Right cardiac atrium (tissue), 5 donors: ENCODE measurements at regions not wholly inside any gene's neighbourhood (a gene's known extent, or its start where the extent isn't known, plus 50 kb on each side); places are given as distances from the start of the nearest gene placed in this dataset.

Source experiments
- ATAC-seq, 2 donors: fragments of 200-7000 bp; cut with Tn5 transposase; one replicate each; pipeline versions ENCODE4 v1.8.0 to v1.9.1; 2020; ENCODE audit warnings: moderate library complexity in 2 of 2, mild to moderate bottlenecking in 1 of 2
- DNase-seq, 3 donors: peaks; one replicate each; pipeline ENCODE4 v3.0.0-alpha.2; 2020
- H3K27ac ChIP-seq: one replicate; pipeline ENCODE4 v1.5.1; 2013; ENCODE audit warnings: mild to moderate bottlenecking, low read length, control low read depth, moderate library complexity
- H3K27me3 ChIP-seq: one replicate; pipeline ENCODE4 v1.6.1; 2013; ENCODE audit not compliant: control insufficient read depth, insufficient read depth
- H3K4me1 ChIP-seq: one replicate; pipeline ENCODE4 v1.6.1; 2013; ENCODE audit warnings: low read length; ENCODE audit not compliant: control insufficient read depth, insufficient read depth
- H3K4me3 ChIP-seq: one replicate; pipeline ENCODE4 v1.5.1; 2013; ENCODE audit warnings: low read length, control low read depth
- H3K9me3 ChIP-seq: one replicate; pipeline ENCODE4 v1.6.1; 2013; ENCODE audit warnings: low read length; ENCODE audit not compliant: control insufficient read depth
- WGBS: extraction: QIAGEN DNeasy Blood & Tissue Kit; methylation state at CpG from one replicate; pipeline ENCODE4 v1.1.7; 2013; 5-methylcytosine and 5-hydroxymethylcytosine counted together
- intact Hi-C, 4 donors: fragments of 100-400 bp; cut with DNase I; formaldehyde crosslinking; loops; one replicate each; pipeline versions ENCODE4 v1.11.0 to v1.14.0; 2022 to 2023
- donor health status: healthy with polysubstance abuse.
- donor health status: DM: no; HTN: yes; CAD: no.
- donor health status: DM: no; HTN: no; CAD: no.
- donor health status: DM: no; HTN: yes; CAD: no; lungs with severe emphysema.
- donor health status: DM: yes; HTN: yes; CAD: no.

DNA sequence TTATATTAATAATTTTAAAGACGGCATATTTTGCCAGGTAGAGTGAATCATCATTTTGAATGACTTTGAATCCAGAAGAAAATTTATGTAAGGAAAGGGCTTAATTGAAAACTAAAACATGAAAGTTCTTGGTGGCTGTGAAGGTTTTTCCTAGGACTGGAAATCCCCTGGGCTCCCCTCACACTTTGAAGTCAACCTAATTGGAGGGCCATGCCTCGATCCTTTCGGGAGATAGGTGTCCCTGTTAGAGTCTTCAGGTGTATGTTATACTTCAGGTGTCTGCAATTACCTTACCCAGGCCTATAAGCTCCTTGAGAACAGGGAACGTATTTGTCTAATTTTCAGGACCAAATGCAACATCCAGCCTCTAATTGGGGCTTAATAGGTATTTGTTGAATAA lies 73.0 kb downstream of the ARL4C start:
- 61% methylated on average over 4 of the region's 4 CpGs for WGBS
- Histone ChIP-seq H3K4me3 (no peak overlapping the region), H3K9me3 (no peaks in the 10 kb centered on the region), H3K27me3 (no peaks in the 10 kb centered on the region), H3K27ac (no peak overlapping the region), H3K4me1 (no peaks in the 10 kb centered on the region)
- ATAC-seq = no peak
- intact Hi-C loops = no loop called here
- DNase-seq = no peak

DNA sequence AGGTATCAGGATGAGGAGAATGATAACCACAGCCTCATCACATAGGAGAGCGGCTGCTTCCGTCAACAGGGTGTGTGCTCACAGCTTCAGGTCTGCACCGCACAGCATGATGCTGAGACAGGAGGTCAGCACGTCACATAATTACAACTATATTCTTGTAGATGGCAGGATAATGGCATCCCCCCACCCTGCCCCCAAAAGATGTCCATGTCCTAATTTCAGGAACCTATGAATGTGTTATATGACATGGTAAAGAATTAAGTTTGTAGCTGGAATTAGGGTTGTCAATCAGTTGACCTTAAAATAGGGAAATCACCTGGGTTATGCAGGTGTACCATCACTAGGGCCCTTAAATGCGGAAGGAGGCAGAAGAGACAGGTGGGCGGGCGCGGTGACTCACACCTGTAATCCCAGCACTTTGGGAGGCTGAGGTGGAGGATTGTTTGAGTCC lies 73.9 kb downstream of the ARL4C start:
- no peak overlapping the region for H3K27ac ChIP-seq
- DNase-seq = no peak
- no peaks in the 10 kb centered on the region for H3K9me3 ChIP-seq
- ATAC-seq = no peak
- WGBS = 86% methylated on average over 8 of the region's 8 CpGs
- no peak overlapping the region for H3K4me3 ChIP-seq
- intact Hi-C loops = no loop called here
- H3K4me1 ChIP-seq = no peaks in the 10 kb centered on the region
- no peaks in the 10 kb centered on the region for H3K27me3 ChIP-seq

DNA sequence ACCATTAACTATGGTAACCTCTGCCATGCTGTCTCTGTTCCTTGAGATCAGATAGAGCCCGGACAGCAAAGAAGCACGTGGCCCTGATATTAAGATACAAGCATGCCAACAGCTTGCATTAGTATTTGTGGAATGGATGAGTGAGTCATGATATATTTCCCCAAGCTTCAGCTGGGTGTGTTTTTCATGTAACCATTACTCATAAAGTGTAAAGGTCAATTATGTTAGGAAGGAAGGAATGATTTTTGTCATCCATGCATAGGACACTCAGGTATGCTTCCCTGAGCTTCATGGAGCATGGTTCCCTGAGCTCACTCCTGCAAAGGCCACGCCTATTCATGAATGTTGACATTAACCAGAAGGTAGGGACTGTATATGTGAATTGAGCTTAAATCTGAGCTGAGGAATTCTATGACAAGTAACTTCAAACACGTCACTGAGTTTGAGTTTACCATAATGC lies 74.6 kb downstream of the ARL4C start:
- intact Hi-C loops = no loop called here
- H3K4me1 ChIP-seq = no peaks in the 10 kb centered on the region
- H3K4me3 ChIP-seq = no peak overlapping the region
- no peak overlapping the region for H3K27ac ChIP-seq
- no peaks in the 10 kb centered on the region for H3K9me3 ChIP-seq
- DNase-seq (no peak), ATAC-seq (no peak)
- WGBS = 52% methylated on average over 4 of the region's 4 CpGs
- no peaks in the 10 kb centered on the region for H3K27me3 ChIP-seq

DNA sequence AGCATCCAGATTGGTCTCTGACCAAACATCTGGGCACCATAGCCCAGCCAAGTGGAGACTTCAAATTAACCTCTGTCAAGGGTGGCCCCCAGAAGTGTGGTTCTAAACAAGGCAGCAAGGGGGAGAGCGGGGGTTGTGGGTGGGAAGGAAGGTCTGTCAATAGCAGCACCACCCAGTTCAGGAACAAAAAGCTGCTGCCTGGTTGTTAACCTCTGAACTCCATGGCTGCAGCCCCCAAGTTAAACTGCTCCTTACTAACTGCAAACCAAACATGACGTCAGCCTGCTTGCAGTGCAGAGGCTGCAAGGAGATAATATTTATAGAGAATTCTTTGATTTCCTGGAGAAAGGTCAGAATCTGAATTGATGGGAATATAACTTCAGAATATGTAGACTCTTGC lies 76.5 kb downstream of the ARL4C start:
- Histone ChIP-seq H3K4me1 (no peaks in the 10 kb centered on the region), H3K9me3 (no peaks in the 10 kb centered on the region), H3K4me3 (no peak overlapping the region), H3K27ac (no peak overlapping the region), H3K27me3 (no peaks in the 10 kb centered on the region)
- intact Hi-C loops = no loop called here
- DNase-seq = no peak
- peak in 1 of 2 donors; percentile 61 for ATAC-seq
- 56% methylated on average over 2 of the region's 2 CpGs for WGBS

DNA sequence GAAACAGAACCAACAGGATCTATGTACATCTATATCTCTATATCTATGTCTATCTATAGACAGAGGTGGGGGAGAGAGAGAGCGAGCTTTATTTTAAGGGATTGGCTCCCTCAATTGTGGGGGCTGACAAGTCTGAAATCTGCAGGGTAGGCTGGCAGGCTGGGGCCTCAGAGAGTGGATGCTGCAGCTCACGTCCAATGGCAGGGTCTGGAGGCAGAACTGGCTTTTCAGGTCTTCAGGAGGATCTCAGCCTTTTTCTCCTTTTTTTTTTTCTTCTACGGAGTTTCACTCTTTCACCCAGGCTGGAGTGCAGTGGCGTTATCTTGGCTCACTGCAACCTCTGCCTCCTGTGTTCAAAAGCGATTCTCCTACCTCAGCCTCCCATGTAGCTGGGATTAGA lies 77.2 kb downstream of the ARL4C start:
- H3K27me3 ChIP-seq = no peaks in the 10 kb centered on the region
- intact Hi-C loops = no loop called here
- DNase-seq (no peak), ATAC-seq (no peak)
- H3K4me1 ChIP-seq = no peaks in the 10 kb centered on the region
- H3K9me3 ChIP-seq = no peaks in the 10 kb centered on the region
- H3K4me3 ChIP-seq = no peak overlapping the region
- 96% methylated on average over 5 of the region's 5 CpGs for WGBS
- H3K27ac ChIP-seq = no peak overlapping the region

DNA sequence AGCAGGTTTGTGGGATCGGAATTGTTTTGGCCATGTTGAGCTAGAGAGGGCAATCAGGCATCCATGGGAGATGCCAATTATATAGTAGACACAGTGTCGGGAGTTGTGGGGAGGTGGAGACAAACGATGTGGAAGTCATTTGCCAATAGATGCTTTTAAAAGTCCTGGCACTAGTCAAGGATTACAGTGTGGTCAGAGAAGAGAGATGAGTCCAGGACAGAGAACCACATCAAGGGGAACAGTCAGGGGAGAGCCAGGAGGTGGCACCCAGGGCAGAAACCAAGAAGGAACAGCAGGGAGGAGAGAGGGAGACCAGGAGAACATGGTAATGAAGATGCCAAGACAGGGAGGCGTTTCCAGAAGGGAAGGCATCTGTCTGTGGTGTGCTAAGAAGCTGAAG lies 81.2 kb downstream of the ARL4C start:
- Histone ChIP-seq H3K27me3 (no peaks in the 10 kb centered on the region), H3K4me1 (no peaks in the 10 kb centered on the region), H3K27ac (no peak overlapping the region), H3K9me3 (no peaks in the 10 kb centered on the region), H3K4me3 (no peak overlapping the region)
- no peak for DNase-seq
- ATAC-seq = no peak
- intact Hi-C loops = no loop called here
- WGBS = 77% methylated on average over 4 of the region's 4 CpGs

DNA sequence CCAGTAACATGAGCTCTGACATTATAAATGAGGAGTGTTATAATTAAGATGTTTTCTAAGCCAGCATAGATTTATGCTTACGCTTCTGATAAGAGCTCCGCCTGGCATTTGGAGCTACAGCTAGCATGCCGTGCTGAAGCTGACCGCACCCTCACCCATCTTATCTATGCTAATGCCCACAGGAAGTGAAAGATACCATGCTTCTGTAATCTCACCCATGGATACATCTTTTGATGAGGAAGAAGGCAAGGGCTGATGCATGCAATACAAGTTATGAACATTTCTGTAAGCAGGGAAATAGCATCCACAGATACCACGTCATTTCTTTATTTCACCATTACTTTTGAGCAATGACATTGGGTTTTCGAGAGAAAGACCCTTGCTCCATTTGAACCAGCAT lies 82.3 kb downstream of the ARL4C start:
- no peak overlapping the region for H3K4me3 ChIP-seq
- DNase-seq = no peak
- intact Hi-C loops = no loop called here
- ATAC-seq = no peak
- no peaks in the 10 kb centered on the region for H3K4me1 ChIP-seq
- no peak overlapping the region for H3K27ac ChIP-seq
- WGBS = 65% methylated on average over 6 of the region's 6 CpGs
- no peaks in the 10 kb centered on the region for H3K9me3 ChIP-seq
- H3K27me3 ChIP-seq = no peaks in the 10 kb centered on the region

DNA sequence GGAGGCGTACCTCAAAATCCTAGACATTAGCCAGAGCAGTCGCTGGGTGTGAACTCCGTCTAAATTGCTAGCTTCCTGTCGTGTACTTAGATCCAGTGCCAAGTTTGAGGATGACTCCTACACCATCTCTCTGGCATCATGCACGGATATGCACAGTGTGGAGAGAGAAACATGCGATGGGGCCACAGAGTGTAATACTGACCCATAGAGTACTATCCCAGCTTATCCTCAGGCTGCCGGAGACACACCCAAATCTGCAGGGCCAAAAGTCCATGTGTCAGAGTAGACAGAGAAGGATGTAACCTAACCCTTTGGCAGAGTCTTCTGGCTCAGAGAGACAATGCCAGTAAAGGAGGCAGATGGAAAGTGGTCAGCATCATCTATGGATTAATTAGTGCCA lies 84.2 kb downstream of the ARL4C start:
- ATAC-seq (peak in 1 of 2 donors; percentile 84), DNase-seq (no peak)
- H3K9me3 ChIP-seq = no peaks in the 10 kb centered on the region
- H3K4me3 ChIP-seq = no peak overlapping the region
- H3K27me3 ChIP-seq = no peaks in the 10 kb centered on the region
- intact Hi-C loops = no loop called here
- 44% methylated on average over 7 of the region's 7 CpGs for WGBS
- no peaks in the 10 kb centered on the region for H3K4me1 ChIP-seq
- H3K27ac ChIP-seq = no peak overlapping the region

DNA sequence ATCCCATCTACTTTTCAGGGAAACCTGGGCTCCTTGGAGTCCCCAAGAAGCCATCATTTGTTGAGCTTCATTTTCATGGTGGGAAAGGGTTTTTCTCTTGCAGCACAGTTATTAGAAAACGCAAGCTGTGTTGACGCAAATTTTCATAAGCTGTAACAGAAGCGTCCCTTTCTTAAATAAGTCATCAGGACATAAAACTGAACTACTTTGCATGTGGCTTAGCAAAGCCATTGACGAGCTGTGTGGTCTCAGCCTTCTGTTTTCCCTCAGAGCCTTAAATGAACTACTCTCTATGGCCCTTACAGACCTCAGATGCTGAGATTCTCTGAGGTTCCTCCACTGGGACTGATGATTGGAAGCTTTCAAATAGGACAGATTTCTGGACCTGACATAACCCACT lies 85.1 kb downstream of the ARL4C start:
- Histone ChIP-seq H3K9me3 (no peaks in the 10 kb centered on the region), H3K4me3 (no peak overlapping the region), H3K4me1 (no peaks in the 10 kb centered on the region), H3K27ac (no peak overlapping the region), H3K27me3 (no peaks in the 10 kb centered on the region)
- DNase-seq (no peak), ATAC-seq (no peak)
- intact Hi-C loops = no loop called here
- WGBS = 94% methylated on average over 4 of the region's 4 CpGs

DNA sequence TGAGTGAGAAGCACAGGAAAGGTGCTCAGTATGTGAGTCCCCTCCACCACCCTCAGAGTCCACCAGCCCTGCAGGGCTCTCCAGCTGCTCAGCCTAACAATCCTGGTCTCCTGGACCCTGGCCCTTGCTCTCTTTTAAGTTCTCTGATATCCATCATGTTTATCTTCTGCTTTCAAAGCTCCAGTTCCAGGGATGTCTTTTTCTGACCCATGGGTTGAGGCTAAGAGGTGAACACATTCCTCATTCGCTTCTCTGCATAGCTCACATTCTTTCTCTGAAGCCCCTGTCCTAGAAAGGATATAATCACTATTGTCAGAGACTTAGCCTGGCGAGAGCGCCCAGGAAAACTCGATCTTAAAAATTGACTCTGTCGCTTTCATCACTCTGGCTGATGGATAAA lies 86.4 kb downstream of the ARL4C start:
- Histone ChIP-seq H3K4me3 (no peak overlapping the region), H3K4me1 (no peaks in the 10 kb centered on the region), H3K9me3 (no peaks in the 10 kb centered on the region), H3K27me3 (no peaks in the 10 kb centered on the region), H3K27ac (no peak overlapping the region)
- intact Hi-C loops = no loop called here
- 59% methylated on average over 5 of the region's 5 CpGs for WGBS
- ATAC-seq (no peak), DNase-seq (no peak)

DNA sequence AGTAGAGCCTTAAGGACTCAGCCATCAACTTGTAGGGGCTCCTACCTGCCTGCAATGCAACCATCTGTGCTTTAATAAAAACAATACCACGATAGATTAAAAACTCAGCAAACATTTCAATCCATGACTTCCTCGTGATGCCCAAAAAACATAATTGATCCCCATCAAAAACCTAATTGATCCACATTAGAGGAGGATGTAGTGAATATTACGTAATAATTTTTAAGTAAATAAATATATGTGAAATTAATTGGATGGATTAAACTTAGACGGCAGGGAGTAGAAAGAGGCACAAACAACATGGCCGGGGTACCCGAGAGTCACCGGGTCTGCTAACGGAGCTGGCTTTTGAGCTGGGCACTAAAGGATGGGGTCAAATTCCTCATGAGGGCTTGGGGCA lies 87.3 kb downstream of the ARL4C start:
- no peaks in the 10 kb centered on the region for H3K4me1 ChIP-seq
- intact Hi-C loops = no loop called here
- H3K9me3 ChIP-seq = no peaks in the 10 kb centered on the region
- no peak overlapping the region for H3K27ac ChIP-seq
- H3K4me3 ChIP-seq = no peak overlapping the region
- WGBS = 94% methylated on average over 8 of the region's 8 CpGs
- H3K27me3 ChIP-seq = no peaks in the 10 kb centered on the region
- ATAC-seq (no peak), DNase-seq (no peak)

DNA sequence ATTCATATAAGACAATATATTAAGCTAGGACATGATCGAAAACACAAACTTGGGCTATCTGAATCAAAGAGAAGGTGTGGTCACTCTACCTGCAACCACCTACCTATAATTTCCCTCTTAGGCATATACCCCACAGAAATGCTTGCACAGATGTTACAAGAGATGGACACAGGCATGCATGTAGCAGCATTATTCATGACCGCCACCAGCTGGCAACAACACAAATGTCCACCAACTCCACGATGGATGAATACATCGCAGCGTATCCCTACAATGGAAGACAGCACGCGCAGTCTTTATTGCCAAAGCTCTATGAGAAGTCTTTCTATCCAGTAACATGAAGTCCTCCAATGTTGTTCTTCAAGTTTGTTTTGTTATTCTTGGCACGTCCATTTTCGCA lies 90.8 kb downstream of the ARL4C start:
- ATAC-seq = no peak
- 84% methylated on average over 9 of the region's 9 CpGs for WGBS
- Histone ChIP-seq H3K9me3 (no peaks in the 10 kb centered on the region), H3K4me3 (no peak overlapping the region), H3K4me1 (no peaks in the 10 kb centered on the region), H3K27ac (no peak overlapping the region), H3K27me3 (no peaks in the 10 kb centered on the region)
- intact Hi-C loops = no loop called here
- DNase-seq = no peak
